Peyer's patch (tissue), 4 donors: ENCODE measurements at regions not wholly inside any gene's neighbourhood (a gene's known extent, or its start where the extent isn't known, plus 50 kb on each side); places are given as distances from the start of the nearest gene placed in this dataset.

Experiments
- CTCF ChIP-seq, 6 experiments: fragments of 450-650 bp in 4 of 6; fragments of 200-600 bp in 2 of 6; sonication (generic) in 1 of 6; IDR thresholded peaks; one replicate each; pipeline ENCODE4 v1.5.1; 2017 to 2019; ENCODE audit warnings: antibody characterized with exemption in 6 of 6, mild to moderate bottlenecking in 3 of 6, moderate library complexity in 1 of 6
- POLR2A ChIP-seq, 2 donors: fragments of 450-650 bp; IDR thresholded peaks; one replicate each; pipeline ENCODE4 v1.5.1; 2017; ENCODE audit warnings: antibody characterized with exemption in 2 of 2, mild to moderate bottlenecking in 2 of 2, moderate library complexity in 2 of 2

- TF ChIP-seq CTCF (IDR thresholded peaks at IDR 0.05) (no peak), POLR2A (IDR thresholded peaks at IDR 0.05) (no peak)
Observed at GRCh38 chr12:89059721-89060541, 292.4 kb downstream of the DUSP6 start.
